ENCODE measurements at regions not wholly inside any gene's neighbourhood (a gene's known extent, or its start where the extent isn't known, plus 50 kb on each side); places are given as distances from the start of the nearest gene placed in this dataset.

GRCh38 chr4:17326756-17327155 lies 185.1 kb downstream of the QDPR start:
- H3K4me2 ChIP-seq (ENCODE audit: insufficient read depth, low read length), result no peak overlapping the region
- no peaks in the 10 kb centered on the region for H3K9me1 ChIP-seq (replicated peaks; ENCODE audit: control insufficient read depth, extremely low read depth, insufficient read depth, low read length)
- no peaks in the 10 kb centered on the region for H3K36me3 ChIP-seq (ENCODE audit: control insufficient read depth in 2 of 2, extremely low read depth in 1 of 2, insufficient read depth in 2 of 2, low read length in 2 of 2)
- intact Hi-C loops (cut with micrococcal nuclease), result loop anchor here (10.0 kb wide), 1 partner anchor 882 kb away; no protein-coding TSS in a partner anchor
- no peak overlapping the region for H3K4me3 ChIP-seq (replicated peaks in 1 of 3; ENCODE audit: insufficient read depth in 1 of 3, low read depth in 1 of 3, low read length in 3 of 3)
- H3K4me1 ChIP-seq (ENCODE audit: control insufficient read depth, extremely low read depth, insufficient read depth, low read length), result peaks cover 22% of the 10 kb centered on the region
- H4K20me1 ChIP-seq (replicated peaks; ENCODE audit: control insufficient read depth, extremely low read depth, insufficient read depth, low read length), result no peaks in the 10 kb centered on the region
- no peak overlapping the region for H2AFZ ChIP-seq (ENCODE audit: low read depth, low read length)
- H3K79me2 ChIP-seq (ENCODE audit: control insufficient read depth, insufficient read depth, low read length), result no peaks in the 10 kb centered on the region
- no peak overlapping the region for H3K27ac ChIP-seq (ENCODE audit: insufficient read depth, low read depth, low read length)
- ChIA-PET POLR2A (no interaction called here), CTCF (interaction anchor here (4.8 kb wide), 1 partner anchor 410 kb away, joined by 92 read pairs; no protein-coding TSS in a partner anchor)
- no peak overlapping the region for H3K9ac ChIP-seq (replicated peaks; ENCODE audit: extremely low read depth, insufficient read depth, low read length)
- dilution Hi-C loops (cut with MboI; ENCODE audit: extremely low pct_ligation_motif_present, low sequenced_read_pairs), result no loop called here
- H3K9me3 ChIP-seq (replicated peaks; ENCODE audit: control insufficient read depth, insufficient read depth, low read length), result no peaks in the 10 kb centered on the region
- TF ChIP-seq MAX (IDR thresholded peaks at IDR 0.05; ENCODE audit: insufficient read depth, insufficient read length), result no peak
- DNase-seq (ENCODE audit: low read depth, low spot score) (no peak), FAIRE-seq (no peak)
- no TSS peak for BruUV-seq (replicated peaks)
- H3K27me3 ChIP-seq (ENCODE audit: control insufficient read depth in 2 of 2, insufficient read depth in 2 of 2, low read length in 2 of 2), result no peaks in the 10 kb centered on the region

GRCh38 chr4:17325098-17325497 lies 186.8 kb downstream of the QDPR start:
- CTCF ChIA-PET, result interaction anchor here (0.7 to 4.8 kb wide), 10 partner anchors 123 to 568 kb away, joined by 3 to 92 read pairs (median 6); no protein-coding TSS in a partner anchor
- POLR2A ChIA-PET, result no interaction called here
- no peak overlapping the region for H2AFZ ChIP-seq (ENCODE audit: low read depth, low read length)

More at GRCh38 chr4:17325098-17325497, 186.8 kb downstream of the QDPR start:
- Histone ChIP-seq H3K4me2 (ENCODE audit: insufficient read depth, low read length) (no peak overlapping the region), H3K9me1 (replicated peaks; ENCODE audit: control insufficient read depth, extremely low read depth, insufficient read depth, low read length) (no peaks in the 10 kb centered on the region), H3K79me2 (ENCODE audit: control insufficient read depth, insufficient read depth, low read length) (no peaks in the 10 kb centered on the region), H3K9me3 (replicated peaks; ENCODE audit: control insufficient read depth, insufficient read depth, low read length) (no peaks in the 10 kb centered on the region), H3K4me1 (ENCODE audit: control insufficient read depth, extremely low read depth, insufficient read depth, low read length) (peaks cover 22% of the 10 kb centered on the region), H3K9ac (replicated peaks; ENCODE audit: extremely low read depth, insufficient read depth, low read length) (no peak overlapping the region), H3K36me3 (ENCODE audit: control insufficient read depth in 2 of 2, extremely low read depth in 1 of 2, insufficient read depth in 2 of 2, low read length in 2 of 2) (no peaks in the 10 kb centered on the region), H4K20me1 (replicated peaks; ENCODE audit: control insufficient read depth, extremely low read depth, insufficient read depth, low read length) (no peaks in the 10 kb centered on the region), H3K4me3 (replicated peaks in 1 of 3; ENCODE audit: insufficient read depth in 1 of 3, low read depth in 1 of 3, low read length in 3 of 3) (no peak overlapping the region), H3K27me3 (ENCODE audit: control insufficient read depth in 2 of 2, insufficient read depth in 2 of 2, low read length in 2 of 2) (no peaks in the 10 kb centered on the region), H3K27ac (ENCODE audit: insufficient read depth, low read depth, low read length) (no peak overlapping the region)
- FAIRE-seq (no peak), DNase-seq (ENCODE audit: low read depth, low spot score) (no peak)
- dilution Hi-C loops (cut with MboI; ENCODE audit: extremely low pct_ligation_motif_present, low sequenced_read_pairs) (no loop called here), intact Hi-C loops (cut with micrococcal nuclease) (loop anchor here (10.0 kb wide), 1 partner anchor 880 kb away; no protein-coding TSS in a partner anchor)
- no peak for TF ChIP-seq POLR2A (IDR thresholded peaks at IDR 0.05; ENCODE audit: low read depth, low read length)
- TF ChIP-seq MAX (IDR thresholded peaks at IDR 0.05; ENCODE audit: insufficient read depth, insufficient read length), result no peak
- TF ChIP-seq CTCF (IDR thresholded peaks at IDR 0.05; ENCODE audit: extremely low read depth in 1 of 2, insufficient read depth in 1 of 2, low read depth in 1 of 2, low read length in 2 of 2), result no peak
- no TSS peak for BruUV-seq (replicated peaks)
